Breast epithelium (tissue), 4 donors: ENCODE measurements at regions not wholly inside any gene's neighbourhood (a gene's known extent, or its start where the extent isn't known, plus 50 kb on each side); places are given as distances from the start of the nearest gene placed in this dataset.

Experiments used
- DNase-seq, 2 donors: peaks; one replicate each; pipeline ENCODE4 v3.0.0-alpha.2; 2019; ENCODE audit warnings: low spot score in 2 of 2
- H3K27ac ChIP-seq, 2 donors: fragments of 200-600 bp; sonication (generic) in 1 of 2; one replicate each; pipeline ENCODE4 v1.5.1; 2016 to 2019; ENCODE audit warnings: mild to moderate bottlenecking in 1 of 2
- H3K27me3 ChIP-seq, 2 donors: fragments of 200-600 bp; sonication (generic) in 1 of 2; one replicate each; pipeline versions ENCODE4 v1.5.1 to v1.6.0; 2017 to 2019; ENCODE audit warnings: control low read depth in 1 of 2, mild to moderate bottlenecking in 1 of 2
- H3K36me3 ChIP-seq: fragments of 200-600 bp; one replicate; pipeline ENCODE4 v1.5.1; 2019
- H3K4me1 ChIP-seq, 2 donors: fragments of 200-600 bp; sonication (generic); one replicate each; pipeline ENCODE4 v1.5.1; 2016 to 2019; ENCODE audit warnings: control low read depth in 1 of 2
- H3K4me3 ChIP-seq, 3 donors: fragments of 200-600 bp; sonication (generic); 1 replicate in 2 of 3; 2 replicates in 1 of 3; pipeline ENCODE4 v1.5.1; 2016 to 2019; ENCODE audit warnings: mild to moderate bottlenecking in 3 of 3, moderate library complexity in 2 of 3
- H3K9me3 ChIP-seq, 2 donors: fragments of 200-600 bp; sonication (generic) in 1 of 2; one replicate each; pipeline ENCODE4 v1.5.1; 2016 to 2019; ENCODE audit warnings: control low read depth in 1 of 2
- CTCF ChIP-seq, 3 donors: fragments of 450-650 bp; IDR thresholded peaks; one replicate each; pipeline ENCODE4 v1.5.1; 2016 to 2017; ENCODE audit warnings: antibody characterized with exemption in 3 of 3, mild to moderate bottlenecking in 3 of 3, moderate library complexity in 3 of 3
- POLR2A ChIP-seq: fragments of 450-650 bp; IDR thresholded peaks from one replicate; pipeline ENCODE4 v1.6.1; 2016; ENCODE audit warnings: antibody characterized with exemption, mild to moderate bottlenecking, moderate library complexity
- POLR2AphosphoS5 ChIP-seq, 3 donors: sonication (generic); formaldehyde crosslinking; IDR thresholded peaks; one replicate each; pipeline ENCODE4 v1.6.1; 2017; ENCODE audit warnings: antibody characterized with exemption in 3 of 3
- intact Hi-C: fragments of 100-400 bp; cut with DNase I; formaldehyde crosslinking; loops from one replicate; pipeline ENCODE4 v1.15.1; 2023; ENCODE audit warnings: low total_unique reads

DNA sequence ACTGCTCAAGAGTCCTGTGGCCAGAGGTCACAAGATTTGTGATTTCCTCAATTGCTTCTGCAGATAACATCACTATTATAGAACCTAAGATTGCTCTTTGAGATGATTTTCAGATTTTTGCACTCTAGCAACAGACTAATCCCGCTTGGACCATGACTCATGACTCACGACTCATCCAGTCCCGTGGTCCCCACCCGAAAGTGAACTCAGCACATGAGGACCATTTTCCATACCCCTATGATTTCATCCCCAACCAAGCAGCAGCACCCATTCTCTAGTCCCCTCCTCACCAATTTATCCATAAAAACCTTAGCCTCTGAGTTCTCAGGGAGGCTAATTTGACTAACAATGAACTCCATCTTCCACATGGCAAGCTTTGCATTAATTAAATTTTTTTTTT, 106.3 kb upstream of the ALCAM start:
- Histone ChIP-seq H3K36me3 (no peaks in the 10 kb centered on the region), H3K27me3 (no peaks in the 10 kb centered on the region), H3K4me3 (no peak overlapping the region), H3K27ac (no peak overlapping the region), H3K9me3 (no peaks in the 10 kb centered on the region), H3K4me1 (no peaks in the 10 kb centered on the region)
- intact Hi-C loops, result no loop called here
- no peak for TF ChIP-seq CTCF (IDR thresholded peaks at IDR 0.05)
- TF ChIP-seq POLR2A, result no peak
- TF ChIP-seq POLR2AphosphoS5 (IDR thresholded peaks at IDR 0.05), result no peak
- no peak for DNase-seq

GRCh38 chr3:105274536-105274935, 92.2 kb upstream of the ALCAM start:
- H3K9me3 ChIP-seq, result no peaks in the 10 kb centered on the region
- intact Hi-C loops, result no loop called here
- no peaks in the 10 kb centered on the region for H3K36me3 ChIP-seq
- no peak overlapping the region for H3K27ac ChIP-seq
- no peaks in the 10 kb centered on the region for H3K27me3 ChIP-seq
- DNase-seq, result no peak
- TF ChIP-seq POLR2AphosphoS5 (IDR thresholded peaks at IDR 0.05) (no peak), CTCF (IDR thresholded peaks at IDR 0.05) (no peak), POLR2A (no peak)
- no peak overlapping the region for H3K4me3 ChIP-seq
- H3K4me1 ChIP-seq, result no peaks in the 10 kb centered on the region

- Histone ChIP-seq H3K4me3 (no peak overlapping the region), H3K27me3 (no peaks in the 10 kb centered on the region), H3K9me3 (no peaks in the 10 kb centered on the region), H3K36me3 (no peaks in the 10 kb centered on the region), H3K27ac (no peak overlapping the region), H3K4me1 (no peaks in the 10 kb centered on the region)
- no peak for DNase-seq
- intact Hi-C loops, result no loop called here
- TF ChIP-seq POLR2AphosphoS5 (IDR thresholded peaks at IDR 0.05) (no peak), CTCF (IDR thresholded peaks at IDR 0.05) (no peak), POLR2A (no peak)
Observed at GRCh38 chr3:105274958-105275357, 91.8 kb upstream of the ALCAM start.

- no peak for TF ChIP-seq POLR2AphosphoS5 (IDR thresholded peaks at IDR 0.05)
- TF ChIP-seq POLR2A, result no peak
- no peak for TF ChIP-seq CTCF (IDR thresholded peaks at IDR 0.05)
- H3K9me3 ChIP-seq, result no peaks in the 10 kb centered on the region
- H3K27ac ChIP-seq, result no peak overlapping the region
- H3K4me1 ChIP-seq, result no peaks in the 10 kb centered on the region
- H3K4me3 ChIP-seq, result no peak overlapping the region
- DNase-seq, result no peak
- no peaks in the 10 kb centered on the region for H3K36me3 ChIP-seq
- intact Hi-C loops, result no loop called here
- H3K27me3 ChIP-seq, result no peaks in the 10 kb centered on the region
Observed at GRCh38 chr3:105277656-105278055, 89.1 kb upstream of the ALCAM start.

DNA sequence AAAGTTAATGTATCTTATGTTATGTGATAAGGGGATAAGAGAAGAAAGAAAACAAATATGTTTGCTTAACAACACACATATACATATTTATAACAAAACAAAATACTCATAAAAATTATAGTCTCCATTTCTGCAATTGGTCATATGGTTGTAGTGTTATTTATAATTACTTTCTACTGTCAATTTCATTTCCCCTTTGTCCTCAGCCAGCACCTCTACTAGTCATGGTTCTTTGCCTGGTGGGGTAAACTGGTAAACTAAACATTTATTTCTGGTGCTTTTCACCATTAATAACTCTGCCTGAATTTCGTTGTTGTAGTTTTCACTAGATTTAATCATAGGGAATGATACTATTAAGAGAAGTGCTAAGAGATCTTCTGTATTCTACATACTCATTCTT, 88.0 kb upstream of the ALCAM start:
- no peak for DNase-seq
- TF ChIP-seq POLR2A, result no peak
- no peak for TF ChIP-seq CTCF (IDR thresholded peaks at IDR 0.05)
- TF ChIP-seq POLR2AphosphoS5 (IDR thresholded peaks at IDR 0.05), result no peak
- no peaks in the 10 kb centered on the region for H3K27me3 ChIP-seq
- no peak overlapping the region for H3K27ac ChIP-seq
- H3K36me3 ChIP-seq, result no peaks in the 10 kb centered on the region
- intact Hi-C loops, result no loop called here
- H3K4me3 ChIP-seq, result no peak overlapping the region
- H3K9me3 ChIP-seq, result no peaks in the 10 kb centered on the region
- no peaks in the 10 kb centered on the region for H3K4me1 ChIP-seq
